Stimulated activated CD4-positive, alpha-beta T cell treated with anti-CD3 and anti-CD28 coated beads, Interleukin-12 subunit alpha, Interleukin-12 subunit beta, amount 100 ng/mL, for 4 hours (primary cell): ENCODE measurements at regions not wholly inside any gene's neighbourhood (a gene's known extent, or its start where the extent isn't known, plus 50 kb on each side); places are given as distances from the start of the nearest gene placed in this dataset.

ENCODE experiments used
- DNase-seq: peaks from one replicate; pipeline ENCODE4 v3.0.0-alpha.2; 2020

- DNase-seq, result no peak
Measured at GRCh38 chr13:90400372-90400771, 947.1 kb upstream of the MIR17HG start.

- no peak for DNase-seq
Measured at GRCh38 chr13:90401150-90401549, 946.3 kb upstream of the MIR17HG start.

- DNase-seq, result no peak
Measured at GRCh38 chr13:90402102-90402501, 945.4 kb upstream of the MIR17HG start.

- no peak for DNase-seq
Measured at GRCh38 chr13:90402613-90403012, 944.9 kb upstream of the MIR17HG start.

GRCh38 chr13:90403330-90404082, 944.0 kb upstream of the MIR17HG start:
- DNase-seq, result no peak

- DNase-seq, result no peak
Measured at GRCh38 chr13:90405301-90405700, 942.2 kb upstream of the MIR17HG start.

- DNase-seq, result no peak
Measured at GRCh38 chr13:90412980-90413379, 934.5 kb upstream of the MIR17HG start.

- no peak for DNase-seq
Measured at GRCh38 chr13:90413548-90413947, 933.9 kb upstream of the MIR17HG start.

GRCh38 chr13:90414691-90415596, 932.5 kb upstream of the MIR17HG start:
- no peak for DNase-seq

- no peak for DNase-seq
Measured at GRCh38 chr13:90415902-90416301, 931.6 kb upstream of the MIR17HG start.

GRCh38 chr13:90416519-90416918, 931.0 kb upstream of the MIR17HG start:
- no peak for DNase-seq

- no peak for DNase-seq
Measured at GRCh38 chr13:90416938-90417337, 930.5 kb upstream of the MIR17HG start.

- DNase-seq, result no peak
Measured at GRCh38 chr13:90420683-90421082, 926.8 kb upstream of the MIR17HG start.

GRCh38 chr13:90427322-90428272, 919.9 kb upstream of the MIR17HG start:
- DNase-seq, result no peak

GRCh38 chr13:90428522-90429210, 918.8 kb upstream of the MIR17HG start:
- DNase-seq, result no peak

- no peak for DNase-seq
Measured at GRCh38 chr13:90430127-90430526, 917.4 kb upstream of the MIR17HG start.

- no peak for DNase-seq
Measured at GRCh38 chr13:90436697-90437096, 910.8 kb upstream of the MIR17HG start.

- DNase-seq, result no peak
Measured at GRCh38 chr13:90438576-90438975, 908.9 kb upstream of the MIR17HG start.

GRCh38 chr13:90443268-90443667, 904.2 kb upstream of the MIR17HG start:
- no peak for DNase-seq

- DNase-seq, result no peak
Measured at GRCh38 chr13:90444232-90444631, 903.3 kb upstream of the MIR17HG start.

GRCh38 chr13:90445179-90445578, 902.3 kb upstream of the MIR17HG start:
- DNase-seq, result no peak

- DNase-seq, result no peak
Measured at GRCh38 chr13:90447034-90447733, 900.3 kb upstream of the MIR17HG start.
